ENCODE measurements at regions not wholly inside any gene's neighbourhood (a gene's known extent, or its start where the extent isn't known, plus 50 kb on each side); places are given as distances from the start of the nearest gene placed in this dataset.
"Not testable (repeated sequence)": the region's sequence is repeated elsewhere in the genome, so short reads cannot be mapped to it uniquely, and the experiment has no call there.

GRCh38 chr16:88231839-88232238 is 150.9 kb upstream of the ZNF469 start:
- TF ChIP-seq CTCF (conservative IDR thresholded peaks at IDR 0.05; ENCODE audit: low read length); EZH2phosphoT487 (IDR thresholded peaks at IDR 0.05; ENCODE audit: borderline replicate concordance, low read depth, low read length): not testable (repeated sequence)

Measured in OCI-LY7 (cell line).